GM23338 (cell line): ENCODE measurements at regions not wholly inside any gene's neighbourhood (a gene's known extent, or its start where the extent isn't known, plus 50 kb on each side); places are given as distances from the start of the nearest gene placed in this dataset.

Source experiments
- ATAC-seq: fragments of 200-7000 bp; cut with Tn5 transposase; 3 replicates; pipeline ENCODE4 v1.9.1; 2020
- DNase-seq: peaks from one replicate; pipeline ENCODE4 v3.0.0-alpha.2; 2015; ENCODE audit warnings: low spot score
- H2AFZ ChIP-seq: fragments of 200-600 bp; sonication (generic); 2 replicates; pipeline ENCODE4 v1.8.0; 2016; ENCODE audit warnings: antibody characterized with exemption, mild to moderate bottlenecking, moderate library complexity
- H3F3A ChIP-seq: fragments of 200-600 bp; sonication (generic); replicated peaks from 2 replicates; pipeline ENCODE4 v1.8.0; 2017; ENCODE audit warnings: antibody characterized with exemption, mixed run types, low read depth
- H3K27ac ChIP-seq: fragments of 200-600 bp; sonication (generic); 2 replicates; pipeline ENCODE4 v1.6.1; 2016; ENCODE audit warnings: low read depth
- H3K27me3 ChIP-seq: fragments of 200-600 bp; sonication (generic); 2 replicates; pipeline ENCODE4 v1.8.0; 2016; ENCODE audit warnings: mild to moderate bottlenecking, mixed run types, moderate library complexity; ENCODE audit not compliant: insufficient read depth
- H3K36me3 ChIP-seq: fragments of 200-600 bp; sonication (generic); 2 replicates; pipeline ENCODE4 v1.8.0; 2016; ENCODE audit warnings: mild to moderate bottlenecking; ENCODE audit not compliant: insufficient read depth
- H3K4me1 ChIP-seq: fragments of 200-600 bp; sonication (generic); 2 replicates; pipeline ENCODE4 v1.8.0; 2016; ENCODE audit warnings: mild to moderate bottlenecking, moderate library complexity; ENCODE audit not compliant: insufficient read depth
- H3K4me2 ChIP-seq: fragments of 200-600 bp; sonication (generic); 2 replicates; pipeline ENCODE4 v1.7.1; 2017; ENCODE audit warnings: mixed run types
- H3K4me3 ChIP-seq: fragments of 200-600 bp; sonication (generic); 2 replicates; pipeline ENCODE4 v1.6.1; 2016; ENCODE audit warnings: mixed run types
- H3K79me2 ChIP-seq: fragments of 200-600 bp; sonication (generic); replicated peaks from 2 replicates; pipeline ENCODE4 v1.8.0; 2017; ENCODE audit warnings: mild to moderate bottlenecking; ENCODE audit not compliant: insufficient read depth
- H3K9me2 ChIP-seq: fragments of 200-600 bp; sonication (generic); 2 replicates; pipeline ENCODE4 v1.8.0; 2017; ENCODE audit not compliant: insufficient read depth
- H4K20me1 ChIP-seq: fragments of 200-600 bp; sonication (generic); replicated peaks from 2 replicates; pipeline ENCODE4 v1.8.0; 2017; ENCODE audit warnings: mild to moderate bottlenecking; ENCODE audit not compliant: insufficient read depth
- H3K27ac Mint-ChIP-seq: 2 replicates; pipeline ENCODE4 v1.8.0; 2020; ENCODE audit warnings: inconsistent platforms, mild to moderate bottlenecking, moderate library complexity, mixed read lengths
- H3K27me3 Mint-ChIP-seq: 3 replicates; pipeline ENCODE4 v1.8.0; 2022; ENCODE audit warnings: low read depth, mild to moderate bottlenecking, moderate library complexity, mixed read lengths, inconsistent platforms; ENCODE audit not compliant: insufficient read depth, poor library complexity
- H3K36me3 Mint-ChIP-seq: 3 replicates; pipeline ENCODE4 v1.8.0; 2021; ENCODE audit warnings: low read depth, mild to moderate bottlenecking, inconsistent platforms, moderate library complexity, mixed read lengths
- H3K4me1 Mint-ChIP-seq: 3 replicates; pipeline ENCODE4 v1.8.0; 2020; ENCODE audit warnings: mild to moderate bottlenecking, inconsistent platforms, mixed read lengths
- H3K4me3 Mint-ChIP-seq: 3 replicates; pipeline ENCODE4 v1.8.0; 2021; ENCODE audit warnings: moderate library complexity, mild to moderate bottlenecking, inconsistent platforms, mixed read lengths
- H3K9me3 Mint-ChIP-seq: 3 replicates; pipeline ENCODE4 v1.8.0; 2020; ENCODE audit warnings: moderate library complexity, mild to moderate bottlenecking, inconsistent platforms, mixed read lengths
- ETS1 ChIP-seq: IDR thresholded peaks from 2 replicates; pipeline ENCODE4 v1.6.1; 2016; ENCODE audit warnings: antibody characterized with exemption
- EZH2 ChIP-seq: fragments of 200-600 bp; sonication (generic); IDR thresholded peaks from one replicate; pipeline ENCODE4 v1.8.0; 2017; ENCODE audit warnings: antibody characterized with exemption, mild to moderate bottlenecking, low read depth; ENCODE audit not compliant: unreplicated experiment
- JUNB ChIP-seq: IDR thresholded peaks from one replicate; pipeline ENCODE4 v1.6.1; 2016; ENCODE audit warnings: antibody characterized with exemption; ENCODE audit not compliant: unreplicated experiment
- REST ChIP-seq: IDR thresholded peaks from one replicate; pipeline ENCODE4 v1.6.1; 2018; ENCODE audit warnings: antibody characterized with exemption; ENCODE audit not compliant: unreplicated experiment
- STAT1 ChIP-seq: IDR thresholded peaks from one replicate; pipeline ENCODE4 v1.6.1; 2016; ENCODE audit warnings: antibody characterized with exemption; ENCODE audit not compliant: unreplicated experiment
- ZNF114 ChIP-seq: fragments of 250-450 bp; sonication (Bioruptor Pico); IDR thresholded peaks from 2 replicates; pipeline ENCODE4 v1.5.0; 2020; ENCODE audit warnings: mild to moderate bottlenecking, moderate library complexity
- ZNF462 ChIP-seq: fragments of 250-450 bp; sonication (Bioruptor Pico); IDR thresholded peaks from 2 replicates; pipeline ENCODE4 v1.5.0; 2020; ENCODE audit warnings: mild to moderate bottlenecking, moderate library complexity
- TF ChIP-seq, protein P1 (sequence below), 2 experiments: fragments of 200-600 bp in 1 of 2; sonication (generic) in 1 of 2; conservative IDR thresholded peaks; 2 replicates each; pipeline versions ENCODE4 v1.5.1 to v1.6.1; 2016 to 2017; ENCODE audit warnings: antibody characterized with exemption in 2 of 2, low read depth in 2 of 2, mild to moderate bottlenecking in 2 of 2, moderate library complexity in 1 of 2

DNA sequence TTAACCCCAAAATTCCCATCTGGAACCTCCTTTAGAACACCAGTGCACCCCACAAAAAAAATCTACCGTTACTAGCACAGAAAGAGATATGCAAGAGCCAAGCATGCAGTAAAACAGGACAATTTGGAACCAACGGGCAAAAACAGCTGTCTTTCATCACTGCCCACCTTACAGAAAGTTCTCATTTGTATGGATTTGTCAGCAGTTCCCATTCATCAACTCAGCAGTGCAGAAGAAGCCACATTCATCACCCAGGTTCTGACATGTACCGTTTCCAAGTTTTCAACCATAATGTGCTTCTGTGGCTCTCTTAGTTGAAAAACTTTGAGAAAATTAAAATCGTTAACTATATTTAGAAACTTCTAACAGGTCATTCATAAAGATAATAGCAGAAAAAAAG, 387.0 kb downstream of the RPS29 start (continued):
- TF ChIP-seq ZNF462 = no peak
- no peak for TF ChIP-seq REST

- Histone ChIP-seq H3K27ac (no peak overlapping the region), H4K20me1 (no peaks in the 10 kb centered on the region), H3F3A (no peaks in the 10 kb centered on the region), H2AFZ (0 out of 2 replicates have a peak overlapping the region, but pooled peaks have one; percentile 56), H3K27me3 (no peaks in the 10 kb centered on the region), H3K4me2 (no peak overlapping the region), H3K4me1 (no peaks in the 10 kb centered on the region), H3K36me3 (no peaks in the 10 kb centered on the region), H3K9me2 (no peaks in the 10 kb centered on the region), H3K4me3 (no peak overlapping the region), H3K79me2 (no peaks in the 10 kb centered on the region)
- Mint-ChIP-seq H3K9me3 (no peaks in the 10 kb centered on the region), H3K36me3 (no peaks in the 10 kb centered on the region), H3K4me3 (no peak overlapping the region), H3K27me3 (no peaks in the 10 kb centered on the region), H3K4me1 (peaks cover 7% of the 10 kb centered on the region), H3K27ac (no peak overlapping the region)
- ATAC-seq = no peak
- no peak for DNase-seq
- TF ChIP-seq JUNB (no peak), EZH2 (no peak), REST (no peak), ZNF114 (CRISPR knock-in tag) (no peak), ETS1 (no peak), STAT1 (no peak)
- TF ChIP-seq, protein P1, sequence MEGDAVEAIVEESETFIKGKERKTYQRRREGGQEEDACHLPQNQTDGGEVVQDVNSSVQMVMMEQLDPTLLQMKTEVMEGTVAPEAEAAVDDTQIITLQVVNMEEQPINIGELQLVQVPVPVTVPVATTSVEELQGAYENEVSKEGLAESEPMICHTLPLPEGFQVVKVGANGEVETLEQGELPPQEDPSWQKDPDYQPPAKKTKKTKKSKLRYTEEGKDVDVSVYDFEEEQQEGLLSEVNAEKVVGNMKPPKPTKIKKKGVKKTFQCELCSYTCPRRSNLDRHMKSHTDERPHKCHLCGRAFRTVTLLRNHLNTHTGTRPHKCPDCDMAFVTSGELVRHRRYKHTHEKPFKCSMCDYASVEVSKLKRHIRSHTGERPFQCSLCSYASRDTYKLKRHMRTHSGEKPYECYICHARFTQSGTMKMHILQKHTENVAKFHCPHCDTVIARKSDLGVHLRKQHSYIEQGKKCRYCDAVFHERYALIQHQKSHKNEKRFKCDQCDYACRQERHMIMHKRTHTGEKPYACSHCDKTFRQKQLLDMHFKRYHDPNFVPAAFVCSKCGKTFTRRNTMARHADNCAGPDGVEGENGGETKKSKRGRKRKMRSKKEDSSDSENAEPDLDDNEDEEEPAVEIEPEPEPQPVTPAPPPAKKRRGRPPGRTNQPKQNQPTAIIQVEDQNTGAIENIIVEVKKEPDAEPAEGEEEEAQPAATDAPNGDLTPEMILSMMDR (conservative IDR thresholded peaks at IDR 0.05; ENCODE audit: low read depth in 2 of 2) = no peak
Observed at GRCh38 chr14:49196327-49196726, 389.9 kb downstream of the RPS29 start.
